ACHN (cell line): ENCODE measurements at regions not wholly inside any gene's neighbourhood (a gene's known extent, or its start where the extent isn't known, plus 50 kb on each side); places are given as distances from the start of the nearest gene placed in this dataset.
"Not testable (repeated sequence)": the region's sequence is repeated elsewhere in the genome, so short reads cannot be mapped to it uniquely, and the experiment has no call there.

Experiments
- DNase-seq: peaks from one replicate; pipeline ENCODE4 v3.0.0-alpha.2; 2015
- in situ Hi-C: cut with HindIII; loops from 2 replicates; pipeline ENCODE4 v1.10.0; 2017; ENCODE audit warnings: low sequenced_read_pairs, low pct_ligation_motif_present, low pct_unique_long_range_greater_than_20kb

- DNase-seq: no peak
- in situ Hi-C loops: no loop called here
These were observed 52.6 kb downstream of the ERICH4 start for GRCh38 chr19:41495589-41495988.

GRCh38 chr19:41499899-41500298 is 56.9 kb downstream of the ERICH4 start:
- no peak for DNase-seq
- in situ Hi-C loops: no loop called here

GRCh38 chr19:41500443-41500842 is 57.5 kb downstream of the ERICH4 start:
- DNase-seq: no peak
- in situ Hi-C loops: no loop called here

- no peak for DNase-seq
- in situ Hi-C loops: no loop called here
These were observed 58.9 kb downstream of the ERICH4 start for GRCh38 chr19:41501854-41502253.

- in situ Hi-C loops: no loop called here
- no peak for DNase-seq
These were observed 62.1 kb downstream of the ERICH4 start for GRCh38 chr19:41505105-41505504.

GRCh38 chr19:41510484-41510883 is 65.5 kb upstream of the CEACAM21 start:
- no peak for DNase-seq
- in situ Hi-C loops: no loop called here

GRCh38 chr19:41511628-41512027 is 64.3 kb upstream of the CEACAM21 start:
- no peak for DNase-seq
- in situ Hi-C loops: no loop called here

- no peak for DNase-seq
- in situ Hi-C loops: no loop called here
These were observed 60.8 kb upstream of the CEACAM21 start for GRCh38 chr19:41515015-41515652.

- DNase-seq, in situ Hi-C loops: not testable (repeated sequence)
These were observed 59.4 kb upstream of the CEACAM21 start for GRCh38 chr19:41516292-41517171.

GRCh38 chr19:41518141-41518540 is 57.8 kb upstream of the CEACAM21 start:
- no peak for DNase-seq
- in situ Hi-C loops: no loop called here

GRCh38 chr19:41521138-41521930 is 54.6 kb upstream of the CEACAM21 start:
- in situ Hi-C loops, DNase-seq: not testable (repeated sequence)

GRCh38 chr19:41521931-41522555 is 53.9 kb upstream of the CEACAM21 start:
- DNase-seq: peak; percentile 5
- in situ Hi-C loops: no loop called here

- no peak for DNase-seq
- in situ Hi-C loops: no loop called here
These were observed 50.0 kb upstream of the CEACAM21 start for GRCh38 chr19:41525989-41526388.
